IPS-20b (cell line): ENCODE measurements at regions not wholly inside any gene's neighbourhood (a gene's known extent, or its start where the extent isn't known, plus 50 kb on each side); places are given as distances from the start of the nearest gene placed in this dataset.

Source experiments
- H3K27ac ChIP-seq: one replicate; pipeline ENCODE4 v1.5.1; 2013; ENCODE audit warnings: low read length
- H3K27me3 ChIP-seq: 2 replicates; pipeline ENCODE4 v1.6.1; 2013; ENCODE audit warnings: mild to moderate bottlenecking, low read length, inconsistent platforms; ENCODE audit not compliant: insufficient read depth
- H3K36me3 ChIP-seq: 2 replicates; pipeline ENCODE4 v1.6.1; 2013; ENCODE audit warnings: low read depth, mild to moderate bottlenecking, inconsistent platforms, low read length, moderate library complexity; ENCODE audit not compliant: insufficient read depth
- H3K4me1 ChIP-seq: 2 replicates; pipeline ENCODE4 v1.6.1; 2013; ENCODE audit warnings: mild to moderate bottlenecking, control low read depth, inconsistent platforms, low read length, moderate library complexity; ENCODE audit not compliant: insufficient read depth
- H3K4me3 ChIP-seq: 2 replicates; pipeline ENCODE4 v1.5.1; 2013; ENCODE audit warnings: mild to moderate bottlenecking, low read length, inconsistent platforms
- H3K9ac ChIP-seq: 2 replicates; pipeline ENCODE4 v1.6.1; 2013; ENCODE audit warnings: low read depth, mild to moderate bottlenecking, inconsistent platforms, low read length, moderate library complexity
- H3K9me3 ChIP-seq: 2 replicates; pipeline ENCODE4 v1.6.1; 2013; ENCODE audit warnings: mild to moderate bottlenecking, low read depth, low read length, inconsistent platforms; ENCODE audit not compliant: insufficient read depth

GRCh38 chr15:70147778-70148177, 50.1 kb upstream of the TLE3 start:
- Histone ChIP-seq H3K9me3 (no peaks in the 10 kb centered on the region), H3K9ac (no peak overlapping the region), H3K27ac (no peak overlapping the region), H3K4me1 (no peaks in the 10 kb centered on the region; the same call in 1 of the 2 replicates), H3K36me3 (no peaks in the 10 kb centered on the region), H3K4me3 (no peak overlapping the region), H3K27me3 (no peaks in the 10 kb centered on the region)
